PFSK-1 (cell line): ENCODE measurements at regions not wholly inside any gene's neighbourhood (a gene's known extent, or its start where the extent isn't known, plus 50 kb on each side); places are given as distances from the start of the nearest gene placed in this dataset.

Experiments
- FOXP2 ChIP-seq: optimal IDR thresholded peaks from 2 replicates; pipeline ENCODE3; 2011; ENCODE audit warnings: borderline replicate concordance, control low read depth, inconsistent platforms; ENCODE audit not compliant: insufficient read depth; ENCODE audit errors: extremely low read length, extremely low read depth
- POLR2AphosphoS5 ChIP-seq: IDR thresholded peaks from 2 replicates; pipeline ENCODE4 v1.6.1; 2012; ENCODE audit warnings: low read depth, mild to moderate bottlenecking, control low read depth, low read length, moderate library complexity
- REST ChIP-seq, 2 experiments: IDR thresholded peaks; 2 replicates each; pipeline versions ENCODE4 v1.6.1 to v1.8.0; 2011 to 2012; ENCODE audit warnings: low read depth in 2 of 2, low read length in 2 of 2, control low read depth in 1 of 2, inconsistent platforms in 1 of 2, mild to moderate bottlenecking in 1 of 2, moderate library complexity in 1 of 2; ENCODE audit not compliant: insufficient read depth in 1 of 2
- SIN3A ChIP-seq: IDR thresholded peaks from 2 replicates; pipeline ENCODE4 v1.6.1; 2012; ENCODE audit warnings: mild to moderate bottlenecking, low read length, moderate library complexity, borderline replicate concordance; ENCODE audit not compliant: insufficient read depth
- TAF1 ChIP-seq: IDR thresholded peaks from 2 replicates; pipeline ENCODE4 v1.6.1; 2012; ENCODE audit warnings: low read length, control low read depth, borderline replicate concordance; ENCODE audit not compliant: insufficient read depth

DNA sequence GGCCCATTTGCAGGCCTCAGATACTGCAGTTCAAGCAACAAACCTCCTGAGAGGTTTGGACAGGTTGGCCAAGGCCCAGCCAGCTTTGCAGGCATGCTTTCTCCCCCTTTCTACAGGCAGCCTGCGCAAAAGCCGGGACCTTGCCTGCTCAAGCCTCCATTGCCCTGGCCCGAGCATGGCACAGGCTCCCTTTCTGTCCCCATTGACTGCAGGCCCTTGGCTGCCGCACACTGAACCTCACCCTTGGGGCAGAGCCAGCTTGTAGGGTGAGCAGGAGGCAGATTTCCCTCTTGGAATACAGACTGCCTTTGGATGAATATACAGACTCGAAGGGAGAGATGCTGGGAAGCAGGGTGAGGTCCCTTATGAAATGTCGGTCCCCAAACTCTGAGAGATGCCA is 461.7 kb upstream of the PROK2 start:
- no peak for TF ChIP-seq POLR2AphosphoS5
- TF ChIP-seq SIN3A: no peak
- no peak for TF ChIP-seq REST (IDR thresholded peaks at IDR 0.05; ENCODE audit: insufficient read depth in 1 of 2, low read depth in 2 of 2, low read length in 2 of 2)
- TF ChIP-seq TAF1: no peak
- no peak for TF ChIP-seq FOXP2
